NCI-H128 (cell line): ENCODE measurements at regions not wholly inside any gene's neighbourhood (a gene's known extent, or its start where the extent isn't known, plus 50 kb on each side); places are given as distances from the start of the nearest gene placed in this dataset.
"Not testable (repeated sequence)": the region's sequence is repeated elsewhere in the genome, so short reads cannot be mapped to it uniquely, and the experiment has no call there.

Experiments used
- DNase-seq: peaks from one replicate; lab custom pipeline; 2025; ENCODE audit not compliant: unreplicated experiment; lab: John Stamatoyannopoulos, UW

DNA sequence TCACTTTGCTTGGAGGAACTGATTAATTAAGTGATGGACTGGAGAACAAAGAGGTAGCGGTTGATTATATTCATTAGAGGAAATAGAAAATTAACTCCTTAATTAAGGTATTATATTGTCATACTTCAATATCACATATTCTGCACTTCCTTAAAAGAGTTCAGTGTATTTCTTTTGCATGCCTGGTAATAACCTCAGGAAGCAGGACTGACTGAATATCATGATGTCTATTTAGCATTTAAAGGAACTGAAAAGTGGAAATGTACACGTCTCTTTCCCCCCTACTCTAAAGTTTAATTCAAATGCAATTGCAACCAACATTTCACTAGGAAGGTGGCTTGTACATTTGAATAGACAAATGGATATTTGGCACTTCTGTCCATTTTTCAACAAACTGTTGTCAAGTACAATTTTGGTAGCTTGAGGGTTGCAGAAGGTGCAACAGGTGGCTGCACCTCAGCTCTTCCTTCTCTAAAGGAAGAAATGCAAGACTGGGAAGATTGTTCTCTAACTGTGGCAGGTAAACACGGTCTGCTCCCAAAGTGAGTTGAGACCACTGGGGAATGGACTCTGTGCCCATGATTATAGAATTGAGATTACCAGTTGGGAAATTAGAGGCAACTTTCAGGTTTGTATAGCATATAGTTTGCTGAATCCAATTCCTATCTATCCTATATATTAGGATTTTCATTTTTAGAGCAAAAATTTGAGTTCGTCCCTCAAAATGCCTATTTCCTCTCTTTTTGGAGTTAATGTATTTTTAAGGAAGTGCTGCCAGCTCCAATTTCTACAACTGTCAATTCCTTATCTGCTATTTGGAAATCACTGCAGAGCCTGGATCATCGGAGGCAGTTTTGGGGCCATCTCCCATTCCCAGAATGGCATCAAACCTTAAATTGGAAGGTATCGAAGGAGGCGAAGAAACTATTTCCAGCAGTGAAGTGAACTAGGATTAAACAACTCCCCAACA lies 98.9 kb upstream of the TAF11L2 start:
- no peak for DNase-seq

- DNase-seq, result no peak
These were observed 98.1 kb upstream of the TAF11L2 start for GRCh38 chr5:17399931-17400330.

DNA sequence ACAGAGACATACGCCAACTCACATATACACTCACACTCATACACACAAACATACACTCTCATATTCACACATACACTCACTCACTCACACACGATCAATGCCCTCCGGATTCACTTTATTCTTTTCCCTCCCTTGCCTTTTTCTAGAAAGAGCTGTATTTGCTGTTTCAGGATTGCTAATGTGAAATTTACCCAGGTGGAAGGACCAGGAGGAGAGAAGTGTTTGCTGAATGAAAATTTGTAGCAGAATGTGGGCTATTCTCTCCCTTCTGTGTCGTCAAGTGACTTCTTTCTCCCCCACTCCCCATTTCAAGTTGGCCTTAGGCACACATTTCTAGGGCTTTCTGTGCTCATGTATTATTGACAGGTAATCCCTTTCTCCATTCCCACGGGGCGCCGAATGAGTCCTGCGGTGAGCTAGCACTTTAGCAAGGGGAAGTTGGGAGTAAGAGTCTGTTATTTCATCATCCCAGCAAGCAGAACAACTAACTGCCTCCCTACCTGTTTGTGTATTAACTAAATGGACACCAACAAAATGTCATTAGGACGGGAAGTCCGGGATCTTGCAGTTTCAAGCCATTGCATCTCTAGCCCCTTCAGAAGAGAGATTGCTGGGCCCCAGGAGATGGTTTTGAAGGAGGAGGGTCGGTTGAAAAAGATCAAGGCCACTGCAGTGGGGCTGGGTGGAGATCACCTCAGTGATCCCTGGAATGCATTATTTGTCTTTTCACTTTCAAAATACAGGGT lies 97.1 kb upstream of the TAF11L2 start:
- DNase-seq, result no peak

DNA sequence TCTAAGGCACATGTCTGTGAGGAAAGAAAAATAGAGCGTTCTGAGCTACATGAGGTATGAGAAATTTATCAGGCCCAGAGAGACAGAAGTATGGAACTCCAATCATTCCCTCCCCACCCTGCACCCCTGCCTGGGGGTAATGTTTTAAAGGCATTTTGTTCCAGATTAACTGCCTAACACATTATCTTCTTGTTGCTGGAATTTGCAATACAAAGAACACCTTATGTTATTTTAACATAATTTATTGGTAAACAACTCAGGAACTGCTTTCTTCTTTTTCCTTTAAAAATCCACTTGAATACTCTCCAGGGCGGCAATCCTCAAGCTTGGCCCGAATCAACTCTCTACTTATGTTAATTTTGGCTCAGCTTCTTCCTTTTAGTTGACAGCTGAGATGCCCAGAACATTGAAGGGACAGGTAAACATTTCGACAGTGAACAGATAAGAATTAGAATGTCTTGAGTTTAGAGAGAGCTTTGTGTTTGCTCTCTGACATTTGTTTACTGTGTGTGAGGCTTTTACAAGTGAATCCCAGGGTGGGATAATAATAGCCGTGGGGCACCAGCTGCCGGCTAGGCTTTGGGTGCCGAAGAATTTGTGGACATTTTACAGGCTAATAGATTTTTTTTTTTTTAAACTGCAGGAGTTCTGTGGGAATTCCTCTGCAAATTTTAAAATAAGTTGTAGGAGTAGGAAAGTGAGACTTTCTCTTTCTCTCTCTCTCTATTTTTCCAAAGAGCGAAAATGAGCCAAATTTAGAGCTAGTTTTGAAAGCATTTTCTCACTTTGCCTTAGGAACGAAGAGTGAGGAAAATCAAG lies 96.4 kb upstream of the TAF11L2 start:
- DNase-seq, result no peak

GRCh38 chr5:17402289-17403121 lies 95.5 kb upstream of the TAF11L2 start:
- no peak for DNase-seq

DNA sequence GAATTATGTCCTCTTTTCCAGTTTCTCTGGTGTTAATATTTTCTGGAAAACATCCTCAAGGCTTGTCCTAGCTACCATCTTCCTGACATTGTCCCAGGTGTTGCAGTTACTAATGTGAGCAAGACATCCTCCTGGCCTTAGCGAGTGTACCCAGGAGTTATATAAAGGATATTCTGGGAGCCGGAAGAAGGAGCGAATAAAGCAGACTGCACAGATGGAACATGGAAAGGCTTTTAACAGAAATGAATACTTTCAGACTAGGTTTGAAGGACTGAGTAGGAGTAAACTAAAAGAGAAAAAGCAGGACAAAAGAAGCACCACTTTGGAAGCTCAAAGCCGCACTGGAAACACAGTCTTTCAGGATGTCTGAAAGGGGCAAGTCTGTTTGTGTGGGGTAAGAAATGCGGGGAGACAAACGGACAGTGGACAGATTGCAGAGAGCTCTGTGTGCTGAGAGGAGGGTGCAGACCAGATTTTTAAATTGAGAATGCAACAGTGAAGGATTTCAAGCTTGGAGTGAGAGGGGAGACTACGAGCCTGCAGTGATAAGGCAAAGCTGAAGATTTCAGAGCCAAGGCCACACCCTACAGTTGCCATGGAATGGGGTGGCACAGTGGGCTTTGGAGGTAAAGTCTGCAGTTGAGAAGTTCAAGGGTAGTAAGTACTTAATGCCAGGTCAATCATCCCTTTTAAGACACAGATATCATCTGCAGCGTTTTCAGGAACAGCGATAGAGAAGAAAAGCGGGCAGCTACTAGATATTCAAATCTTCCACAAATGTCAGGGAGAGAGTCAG lies 94.1 kb upstream of the TAF11L2 start:
- no peak for DNase-seq

DNA sequence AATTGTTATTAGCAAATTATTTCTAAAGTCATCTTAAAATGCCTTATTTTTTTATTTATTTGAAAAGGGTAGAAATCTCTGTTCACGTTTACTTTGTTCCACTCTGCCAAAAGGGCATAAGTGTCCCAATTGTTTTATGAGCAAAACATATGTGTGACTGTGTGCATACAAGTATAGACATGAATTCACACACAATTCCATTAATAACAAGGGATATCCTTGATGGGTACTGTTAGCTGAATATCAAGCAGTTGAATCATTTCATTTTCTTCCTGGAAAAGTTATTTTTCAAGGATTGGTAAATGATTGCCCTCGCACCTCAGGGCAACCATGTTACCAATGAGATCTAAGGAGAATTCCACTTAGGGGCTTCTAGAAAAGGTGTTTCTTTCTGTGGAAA lies 92.1 kb upstream of the TAF11L2 start:
- no peak for DNase-seq

- no peak for DNase-seq
These were observed 91.6 kb upstream of the TAF11L2 start for GRCh38 chr5:17406423-17406838.

- no peak for DNase-seq
These were observed 86.3 kb upstream of the TAF11L2 start for GRCh38 chr5:17411436-17412402.

- no peak for DNase-seq
These were observed 85.0 kb upstream of the TAF11L2 start for GRCh38 chr5:17412760-17413671.

- no peak for DNase-seq
These were observed 84.3 kb upstream of the TAF11L2 start for GRCh38 chr5:17413691-17414090.

- no peak for DNase-seq
These were observed 82.7 kb upstream of the TAF11L2 start for GRCh38 chr5:17415321-17415758.

DNA sequence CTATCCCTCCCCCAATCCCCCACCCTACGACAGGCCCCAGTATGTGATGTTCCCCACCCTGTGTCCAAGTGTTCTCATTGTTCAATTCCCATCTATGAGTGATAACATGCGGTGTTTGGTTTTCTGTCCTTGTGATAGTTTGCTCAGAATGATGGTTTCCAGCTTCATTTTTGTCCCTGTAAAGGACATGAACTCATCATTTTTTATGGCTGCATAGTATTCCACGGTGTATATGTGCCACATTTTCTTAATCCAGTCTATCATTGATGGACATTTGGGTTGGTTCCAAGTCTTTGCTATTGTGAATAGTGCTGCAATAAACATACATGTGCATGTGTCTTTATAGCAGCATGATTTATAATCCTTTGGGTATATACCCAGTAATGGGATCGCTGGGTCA lies 81.7 kb upstream of the TAF11L2 start:
- DNase-seq, result not testable (repeated sequence)

GRCh38 chr5:17424674-17425073 lies 73.4 kb upstream of the TAF11L2 start:
- DNase-seq, result no peak

GRCh38 chr5:17425385-17426070 lies 72.5 kb upstream of the TAF11L2 start:
- no peak for DNase-seq

GRCh38 chr5:17426104-17426749 lies 71.8 kb upstream of the TAF11L2 start:
- no peak for DNase-seq
